ENCODE measurements at regions not wholly inside any gene's neighbourhood (a gene's known extent, or its start where the extent isn't known, plus 50 kb on each side); places are given as distances from the start of the nearest gene placed in this dataset.

- no peak for TF ChIP-seq CTCF (optimal IDR thresholded peaks at IDR 0.05 in 1 of 3, IDR thresholded peaks at IDR 0.05 in 1 of 3, conservative IDR thresholded peaks at IDR 0.05 in 1 of 3; ENCODE audit: extremely low read depth in 1 of 3, insufficient read depth in 2 of 3, low read length in 3 of 3)
- TF ChIP-seq EZH2 (IDR thresholded peaks at IDR 0.05; ENCODE audit: low read length) = no peak
These were observed 1005.9 kb upstream of the WWC1 start for GRCh38 chr5:167285591-167285990.

Measured in keratinocyte (primary cell).